NCI-H2196 (cell line): ENCODE measurements at regions not wholly inside any gene's neighbourhood (a gene's known extent, or its start where the extent isn't known, plus 50 kb on each side); places are given as distances from the start of the nearest gene placed in this dataset.

Source experiments
- DNase-seq: peaks from one replicate; lab custom pipeline; 2025; ENCODE audit not compliant: unreplicated experiment; lab: John Stamatoyannopoulos, UW

GRCh38 chr6:10060004-10060403, 354.9 kb downstream of the TFAP2A start:
- DNase-seq, result no peak

GRCh38 chr6:10054672-10055071, 360.2 kb downstream of the TFAP2A start:
- no peak for DNase-seq

DNA sequence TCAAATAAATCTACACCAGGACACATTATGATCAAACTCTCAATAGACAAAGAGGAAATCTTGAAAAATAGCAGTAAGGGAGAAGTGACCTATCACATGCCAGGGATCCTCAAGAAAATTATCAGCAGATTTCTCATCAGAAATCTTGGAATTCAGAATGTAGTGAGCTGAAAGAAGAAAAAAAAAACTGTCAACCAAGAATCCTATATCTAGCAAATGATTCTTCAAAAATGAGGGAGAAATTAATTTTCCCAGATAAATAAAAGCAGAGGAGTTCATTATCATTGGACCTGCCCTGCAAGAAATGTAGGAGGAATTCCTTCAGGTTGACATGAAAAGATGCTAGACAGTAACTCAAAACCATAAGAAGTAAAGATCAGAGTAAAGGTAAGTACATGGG, 363.6 kb downstream of the TFAP2A start:
- DNase-seq, result no peak

DNA sequence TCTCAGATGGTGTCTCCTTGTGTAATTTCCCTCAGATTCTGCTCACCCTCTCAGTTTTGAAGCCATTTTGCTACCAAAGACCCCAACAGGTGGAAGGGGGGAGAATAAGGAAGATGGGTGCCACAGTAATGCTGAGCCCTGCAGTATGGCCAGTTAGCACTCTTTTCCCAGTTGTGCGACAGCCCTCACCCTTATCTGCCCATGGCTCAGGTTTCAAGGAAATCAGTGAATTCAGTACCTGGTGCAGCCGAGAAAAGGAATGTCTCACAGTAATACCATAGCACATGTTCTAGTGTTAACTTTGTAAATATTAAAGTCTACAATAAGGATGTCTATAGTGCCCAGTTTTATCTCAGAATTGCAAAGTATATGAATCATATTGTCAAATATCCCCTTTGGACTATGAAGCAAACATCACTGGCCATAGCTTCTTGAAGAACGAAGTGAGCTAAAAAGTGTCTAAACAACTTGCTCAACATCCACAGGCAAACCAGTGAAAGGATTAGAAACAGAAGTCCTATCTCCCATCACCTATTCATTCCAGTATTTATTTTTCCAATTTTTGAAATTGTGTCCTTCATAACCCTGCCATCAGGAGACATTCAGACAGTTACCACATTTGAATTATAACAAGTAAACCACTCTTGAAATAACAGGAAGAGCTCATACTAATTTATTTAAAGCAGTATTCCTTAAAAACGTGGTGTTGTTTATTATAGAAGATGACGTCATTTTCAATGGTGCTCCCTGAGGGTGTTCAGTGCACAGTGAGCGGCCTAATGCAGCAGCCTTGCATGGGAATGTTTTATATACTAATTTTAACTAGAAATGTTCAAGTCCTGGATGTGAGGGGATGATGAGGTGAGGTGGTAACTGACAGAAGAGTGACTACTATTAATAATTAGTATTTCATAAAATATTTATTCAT, 366.2 kb downstream of the TFAP2A start:
- DNase-seq, result no peak

DNA sequence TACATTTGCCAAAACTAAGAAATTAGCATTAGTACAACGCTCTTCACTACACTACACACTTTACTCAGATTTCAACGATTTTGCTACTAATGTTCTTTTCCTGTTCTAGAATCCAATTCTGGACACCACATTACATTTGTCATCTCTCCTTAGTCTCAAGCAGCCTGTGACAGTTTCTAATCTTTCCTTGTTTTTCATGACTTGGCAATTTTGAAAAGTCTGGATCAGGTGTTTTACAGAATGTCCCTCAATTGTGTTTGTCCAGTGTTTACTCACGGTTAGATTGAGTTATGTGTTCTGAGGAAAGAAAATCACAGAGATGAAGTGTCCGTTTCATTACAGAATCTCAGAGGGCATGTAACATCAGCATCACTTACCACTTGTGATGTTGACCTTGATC, 372.6 kb downstream of the TFAP2A start:
- no peak for DNase-seq

DNA sequence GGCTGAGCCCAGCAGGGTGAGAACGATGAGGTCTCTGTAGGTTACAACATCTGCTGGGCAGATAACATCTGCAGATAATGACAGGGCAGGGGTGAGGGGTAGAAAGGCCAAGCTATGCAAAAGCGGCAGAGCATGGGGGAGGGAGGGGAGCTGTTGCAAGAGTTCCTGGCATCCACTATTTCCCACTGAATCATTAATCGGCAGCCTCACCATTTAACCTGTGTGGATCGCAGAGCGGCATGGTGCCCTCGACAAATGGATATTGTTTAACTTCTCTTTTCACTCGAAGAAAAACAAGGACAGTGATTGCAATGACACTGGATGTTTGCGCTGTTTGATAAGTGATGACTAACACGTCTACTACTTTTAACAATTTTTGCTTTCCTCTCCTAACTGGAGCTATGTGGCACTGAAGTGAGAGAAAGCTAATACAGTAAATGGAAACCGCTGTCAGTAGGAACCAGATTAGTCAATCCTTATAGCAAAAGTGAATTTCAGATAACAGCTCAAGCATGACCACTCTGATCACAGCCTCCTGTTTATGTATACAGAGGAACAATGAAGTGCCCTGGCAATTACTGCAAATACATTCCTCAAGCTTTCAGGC, 381.5 kb downstream of the TFAP2A start:
- DNase-seq, result peak; percentile 67

GRCh38 chr6:10031617-10032016, 383.3 kb downstream of the TFAP2A start:
- no peak for DNase-seq

- DNase-seq, result no peak
Measured at GRCh38 chr6:10030942-10031537, 383.8 kb downstream of the TFAP2A start.

DNA sequence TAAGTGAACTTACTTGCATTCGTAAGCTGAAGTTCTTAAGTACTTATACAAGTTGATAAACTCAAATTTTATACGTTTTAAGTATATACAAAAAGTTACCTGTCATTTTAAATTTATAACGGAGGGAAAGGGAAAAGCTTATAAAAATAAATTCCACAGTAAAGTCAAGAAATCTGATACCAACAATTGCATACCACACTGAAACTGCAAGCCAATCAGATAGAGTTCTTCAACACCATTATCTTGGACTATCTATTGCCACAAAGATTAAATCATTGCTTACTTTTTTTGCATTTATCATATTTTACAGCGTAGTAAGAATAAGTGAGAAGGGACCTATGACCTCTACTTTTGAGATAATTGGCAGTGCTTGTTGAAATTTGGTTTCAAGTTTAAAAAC, 386.7 kb downstream of the TFAP2A start:
- DNase-seq, result no peak

- DNase-seq, result no peak
Measured at GRCh38 chr6:10019851-10020250, 395.0 kb downstream of the TFAP2A start.

DNA sequence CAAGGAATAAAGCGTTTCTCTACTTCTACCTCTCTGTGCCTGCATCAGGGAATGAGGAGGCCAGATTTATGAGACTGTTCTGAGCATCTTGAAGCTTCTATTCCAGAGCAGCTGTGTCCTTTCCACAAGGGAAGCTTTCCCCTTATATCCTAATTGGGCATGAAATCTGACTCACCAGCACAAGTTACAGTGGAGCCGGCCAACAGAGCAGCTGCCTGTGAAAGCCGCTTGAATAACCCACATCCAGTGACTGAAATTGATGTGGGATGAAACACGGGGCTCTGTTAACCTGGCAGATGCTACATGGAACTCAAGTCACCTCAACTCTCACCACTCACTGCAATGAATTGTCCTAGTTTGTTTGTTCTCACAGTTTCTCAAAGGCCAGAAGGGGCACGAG, 400.3 kb downstream of the TFAP2A start:
- peak; percentile 14 for DNase-seq

DNA sequence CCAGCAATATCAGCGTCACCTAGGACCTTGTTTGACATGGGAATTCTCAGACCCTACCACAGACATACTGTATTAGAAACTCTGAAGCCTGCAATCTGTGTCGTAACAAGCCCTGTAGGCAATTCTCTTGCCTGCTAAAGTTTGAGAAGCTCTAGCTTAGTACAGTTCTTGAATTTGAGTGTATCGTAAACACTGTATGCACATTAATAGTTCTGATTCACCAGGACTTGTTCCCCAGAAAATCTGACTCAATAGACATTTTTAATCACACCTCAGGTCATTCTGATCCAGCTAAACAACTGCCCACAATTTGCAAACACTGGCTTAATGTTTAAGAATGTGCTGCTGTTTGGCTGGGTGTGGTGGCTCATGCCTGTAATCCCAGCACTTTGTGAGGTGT, 414.3 kb downstream of the TFAP2A start:
- DNase-seq, result no peak

DNA sequence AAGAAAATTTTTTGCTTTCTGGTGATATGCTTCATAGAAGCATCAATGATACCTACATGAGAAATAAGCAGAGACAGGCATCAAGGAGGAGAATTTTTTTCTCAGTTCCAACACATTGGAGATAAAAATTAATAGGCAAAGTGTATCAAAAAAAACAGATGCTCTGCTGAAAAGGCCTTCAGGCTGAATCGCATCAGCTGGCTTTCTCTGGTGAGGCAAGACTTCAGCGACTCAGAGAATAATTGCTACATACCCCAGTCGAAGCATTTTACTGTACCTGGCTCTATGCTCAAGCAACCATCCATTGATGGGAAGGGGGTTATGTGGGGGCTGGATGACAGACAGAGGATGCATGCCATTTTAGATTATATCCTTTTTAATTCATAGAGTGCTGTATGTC, 415.1 kb downstream of the TFAP2A start:
- DNase-seq, result no peak

- no peak for DNase-seq
Measured at GRCh38 chr6:9986273-9986672, 428.6 kb downstream of the TFAP2A start.

- DNase-seq, result no peak
Measured at GRCh38 chr6:9985481-9985880, 429.4 kb downstream of the TFAP2A start.

DNA sequence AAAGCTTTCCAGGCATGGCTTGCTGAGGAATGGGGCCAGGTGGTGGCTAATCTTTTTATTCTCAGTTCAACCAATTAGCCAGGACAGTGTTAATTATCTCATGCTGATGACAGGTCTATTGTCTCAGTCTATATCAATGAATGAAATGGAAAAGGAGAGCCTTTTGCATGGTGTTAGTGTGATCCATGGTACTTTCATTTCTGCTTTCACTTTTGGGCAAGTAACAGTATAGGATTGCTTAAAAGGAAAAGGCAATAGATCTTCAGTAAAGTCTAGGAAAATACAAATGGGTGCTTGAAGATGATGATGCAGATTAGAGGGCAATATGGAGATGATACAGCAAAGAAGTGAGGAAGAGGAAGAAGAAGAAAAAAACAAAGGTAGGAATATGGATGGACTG, 430.3 kb downstream of the TFAP2A start:
- no peak for DNase-seq

- no peak for DNase-seq
Measured at GRCh38 chr6:9983168-9983567, 431.7 kb downstream of the TFAP2A start.

DNA sequence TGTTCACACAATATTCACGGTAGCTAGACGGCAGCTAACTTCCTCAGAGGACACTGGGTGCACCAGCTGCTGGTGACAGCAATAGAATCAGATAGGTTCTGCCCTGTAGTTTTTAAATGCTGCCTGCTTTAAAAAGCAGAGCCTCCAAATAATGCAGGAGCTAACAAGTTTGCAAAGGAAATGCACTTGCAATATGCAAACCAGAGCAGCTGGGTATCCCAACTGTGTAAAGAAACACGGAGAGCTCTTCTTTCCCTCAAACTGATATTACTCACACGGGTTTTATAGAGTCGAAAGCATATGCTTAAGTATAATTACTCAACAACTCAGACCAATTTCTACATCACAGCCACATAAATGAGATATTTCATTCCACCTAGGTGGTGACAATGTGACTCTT, 432.7 kb downstream of the TFAP2A start:
- DNase-seq, result no peak

DNA sequence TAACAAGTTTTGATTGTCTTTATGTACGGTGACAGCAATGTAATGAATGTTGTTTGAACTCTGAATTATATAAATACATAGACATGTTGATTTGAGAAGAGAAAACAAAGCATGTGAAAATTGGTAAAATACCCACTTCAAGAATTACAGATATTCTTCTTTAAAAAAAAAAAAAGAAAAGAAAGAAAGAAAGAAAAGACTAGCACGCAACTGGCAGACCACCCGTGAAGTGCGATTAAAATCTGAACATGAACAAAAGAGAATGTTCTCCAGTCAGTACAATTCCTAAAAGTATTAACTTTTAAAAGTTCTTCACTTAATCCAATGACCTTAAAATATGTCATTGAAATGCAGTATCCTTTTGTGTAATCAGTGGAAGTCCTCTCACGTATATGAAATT, 434.9 kb downstream of the TFAP2A start:
- DNase-seq, result no peak

DNA sequence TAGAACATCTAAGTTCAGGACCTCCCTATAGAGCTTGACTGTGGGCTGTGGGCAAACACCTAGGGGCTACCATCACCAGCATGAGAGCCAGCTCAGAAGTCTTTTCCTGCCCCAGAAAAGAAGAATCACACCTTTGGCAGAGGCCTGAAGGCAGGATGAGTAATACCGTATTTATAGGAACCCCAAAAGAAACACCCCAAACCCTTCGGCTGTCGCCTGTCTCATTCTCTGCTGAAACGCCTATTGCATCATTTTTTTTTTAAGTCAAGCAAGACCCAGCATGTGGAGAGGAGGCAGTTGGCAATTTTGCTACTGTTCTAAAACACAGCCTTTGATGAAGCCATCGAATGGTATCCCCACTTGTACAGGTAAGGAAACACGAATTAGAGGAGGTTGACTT, 436.4 kb downstream of the TFAP2A start:
- no peak for DNase-seq

GRCh38 chr6:9977411-9977810, 437.5 kb downstream of the TFAP2A start:
- DNase-seq, result no peak

- DNase-seq, result no peak
Measured at GRCh38 chr6:9961646-9962045, 453.2 kb downstream of the TFAP2A start.
